NCI-H69 (cell line): ENCODE measurements at regions not wholly inside any gene's neighbourhood (a gene's known extent, or its start where the extent isn't known, plus 50 kb on each side); places are given as distances from the start of the nearest gene placed in this dataset.

ENCODE experiments used
- DNase-seq: peaks from one replicate; lab custom pipeline; 2025; lab: John Stamatoyannopoulos, UW

DNA sequence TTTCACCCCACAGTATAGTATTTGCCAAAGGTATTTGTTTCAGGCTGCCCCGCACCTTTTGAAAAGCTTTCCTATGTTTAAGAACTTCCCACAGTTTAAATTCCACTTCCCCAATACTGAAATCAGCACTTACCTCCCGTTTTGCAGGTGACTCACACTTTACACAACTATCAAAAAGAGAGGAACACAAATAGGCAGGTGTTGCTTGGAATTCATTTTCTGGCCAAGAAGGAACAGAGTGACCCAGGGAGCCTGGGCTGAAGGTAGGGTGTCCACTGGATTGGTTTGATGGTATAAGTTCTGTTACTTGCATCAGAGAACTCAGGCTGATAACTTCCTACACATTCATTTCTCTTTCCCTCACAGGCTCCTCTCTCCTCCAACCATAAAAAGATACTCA lies 60.1 kb upstream of the SLC30A5 start:
- DNase-seq = peak; percentile 43

DNA sequence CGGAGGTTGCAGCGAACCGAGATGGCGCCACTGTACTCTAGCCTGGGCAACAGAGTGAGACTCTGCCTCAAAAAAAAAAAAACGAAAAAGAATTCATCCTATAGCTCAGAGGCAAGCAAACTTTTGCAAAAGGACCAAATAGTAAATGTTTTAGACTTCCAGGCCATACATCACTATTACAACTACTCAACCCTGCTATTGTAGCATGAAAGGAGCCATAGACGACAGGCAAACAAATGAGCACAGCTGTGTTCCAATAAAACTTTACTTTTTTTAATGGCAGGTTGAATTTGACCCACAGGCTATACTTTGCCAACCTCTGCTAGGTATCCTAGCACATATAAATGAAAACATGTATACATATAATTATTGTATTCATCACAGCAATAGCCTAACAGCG lies 58.9 kb upstream of the SLC30A5 start:
- peak; percentile 94 for DNase-seq

DNA sequence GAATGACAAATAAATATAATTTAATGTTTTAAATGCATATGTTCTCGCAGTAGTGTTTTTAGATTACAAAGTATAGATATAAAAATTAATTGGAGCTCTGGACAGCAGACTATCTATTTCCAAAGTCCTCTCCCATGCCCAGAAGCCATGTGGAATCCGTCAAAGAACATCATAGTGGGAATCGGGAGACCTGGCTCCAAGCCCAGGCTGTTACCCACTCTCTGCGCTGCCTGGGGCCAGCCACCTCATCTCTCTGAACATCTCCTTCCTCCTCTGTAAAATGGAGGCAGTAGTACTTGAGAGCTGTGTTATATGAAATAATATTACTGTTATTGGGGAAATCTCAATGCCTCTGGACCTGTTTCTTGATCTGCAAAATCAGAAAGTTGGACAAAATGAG lies 58.1 kb upstream of the SLC30A5 start:
- DNase-seq = peak; percentile 88

DNA sequence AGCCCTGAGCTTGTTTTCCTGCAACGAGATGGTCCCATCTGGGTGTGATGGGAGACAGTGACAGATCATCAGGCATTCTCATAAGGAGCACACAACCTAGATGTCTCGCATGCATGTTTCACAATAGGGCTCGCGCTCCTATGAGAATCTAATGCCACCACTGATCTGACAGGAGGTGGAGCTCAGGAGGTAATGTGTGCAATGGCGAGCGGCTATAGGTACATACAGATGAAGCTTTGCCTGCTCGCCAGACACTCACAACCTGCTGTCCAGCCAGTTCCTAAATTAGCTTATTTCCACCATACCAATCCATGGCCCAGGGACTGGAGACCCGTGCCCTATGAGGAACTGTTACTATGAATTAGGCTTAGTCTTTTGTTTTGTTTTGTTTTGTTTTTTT lies 55.3 kb upstream of the SLC30A5 start:
- DNase-seq = no peak

DNA sequence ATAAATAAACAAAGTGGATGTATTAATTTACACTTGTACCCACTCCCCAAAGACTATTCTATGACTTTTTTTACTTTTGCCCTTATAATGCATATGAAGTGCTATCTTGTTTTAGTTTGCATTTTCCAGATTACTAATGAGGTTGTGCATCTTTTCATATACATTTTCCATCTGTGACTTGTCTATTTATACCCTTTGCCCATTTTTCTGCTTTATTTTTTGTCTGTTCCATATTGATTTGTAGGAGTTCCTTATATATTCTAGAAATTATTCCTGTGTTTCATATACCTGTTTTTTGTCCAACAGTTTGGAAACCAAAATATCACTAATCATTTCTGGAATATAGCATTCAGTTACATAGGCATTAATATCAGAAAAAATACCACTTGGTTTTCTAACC lies 54.0 kb upstream of the SLC30A5 start:
- no peak for DNase-seq

DNA sequence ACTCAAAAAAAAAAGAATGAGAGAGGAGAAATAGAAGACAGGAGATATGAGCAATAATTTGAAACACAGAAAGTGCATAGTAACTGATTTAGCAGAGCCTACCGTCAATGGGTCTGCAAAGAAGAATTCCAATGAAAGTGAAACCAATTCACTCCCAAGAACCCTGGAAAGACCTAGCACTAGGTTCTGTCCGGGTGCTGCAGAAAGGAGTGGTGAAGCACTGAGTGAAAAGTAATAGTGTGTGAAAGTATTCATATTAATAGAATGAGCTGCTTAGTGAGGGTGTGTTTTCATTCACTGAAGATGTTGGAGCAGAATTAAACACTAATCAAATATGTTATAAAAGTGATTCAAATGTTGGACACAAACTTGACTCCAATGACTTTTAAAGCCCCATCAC lies 51.3 kb upstream of the SLC30A5 start:
- DNase-seq = no peak

DNA sequence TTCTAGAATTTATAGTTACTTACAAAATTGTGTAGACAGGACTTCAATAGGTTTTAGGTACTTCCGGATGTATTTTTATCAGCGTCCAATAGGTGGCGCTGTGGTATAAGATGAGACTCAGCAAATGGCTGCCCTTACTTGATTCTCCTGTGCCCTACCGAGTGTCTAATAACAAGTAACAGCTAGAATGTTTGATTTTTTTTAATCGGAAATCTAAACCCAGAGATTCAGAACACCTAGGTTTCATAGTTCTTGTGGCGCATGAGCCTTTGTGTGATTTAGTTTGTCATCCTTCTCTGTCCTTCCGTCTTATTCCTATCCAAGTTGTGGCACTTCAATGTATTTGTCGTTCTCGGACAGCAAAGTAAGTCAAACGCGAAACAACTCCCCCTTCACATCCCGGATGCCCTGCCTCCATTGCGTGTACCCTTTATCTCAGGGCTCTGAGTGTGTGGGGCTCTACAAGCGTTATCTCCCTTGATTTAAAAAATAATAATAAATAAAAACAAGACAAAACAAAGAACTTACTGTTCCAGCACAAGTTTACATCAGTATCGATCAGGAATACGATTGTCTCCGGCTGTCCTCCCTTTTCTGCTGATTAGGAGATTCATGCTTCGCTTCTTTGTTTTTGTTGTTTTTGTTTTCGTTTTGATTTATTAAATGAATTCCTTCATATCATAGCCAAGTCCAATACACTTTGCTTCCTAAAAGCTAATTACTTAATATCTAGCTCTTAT lies 50.7 kb upstream of the SLC30A5 start:
- DNase-seq = peak; percentile 91

DNA sequence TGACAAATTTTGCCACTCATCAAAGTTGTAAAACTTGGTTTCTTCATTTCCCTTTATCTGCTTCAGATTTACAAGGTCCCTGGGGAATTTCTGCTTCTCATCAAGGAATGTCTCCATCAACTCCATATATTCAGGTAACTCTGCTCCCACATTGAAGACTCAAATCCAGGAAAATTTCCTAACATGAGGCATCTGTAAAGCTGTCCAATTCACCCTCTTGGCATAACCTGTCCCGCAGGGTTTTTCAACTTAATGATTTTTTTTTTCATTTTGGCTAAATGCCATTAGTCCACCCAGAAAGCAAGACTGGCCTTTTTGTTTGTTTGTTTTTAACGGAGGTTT lies 50.2 kb upstream of the SLC30A5 start:
- DNase-seq = peak; percentile 46
